Stimulated activated CD4-positive, alpha-beta T cell treated with anti-CD3 and anti-CD28 coated beads, Interleukin-2, amount 100 ng/mL, for 48 hours (primary cell): ENCODE measurements at regions not wholly inside any gene's neighbourhood (a gene's known extent, or its start where the extent isn't known, plus 50 kb on each side); places are given as distances from the start of the nearest gene placed in this dataset.

Source experiments
- DNase-seq, 2 donors: peaks; one replicate each; pipeline ENCODE4 v3.0.0-alpha.2; 2020

- no peak for DNase-seq
These were observed 559.2 kb downstream of the RNF144A start for GRCh38 chr2:7476371-7476770.

DNA sequence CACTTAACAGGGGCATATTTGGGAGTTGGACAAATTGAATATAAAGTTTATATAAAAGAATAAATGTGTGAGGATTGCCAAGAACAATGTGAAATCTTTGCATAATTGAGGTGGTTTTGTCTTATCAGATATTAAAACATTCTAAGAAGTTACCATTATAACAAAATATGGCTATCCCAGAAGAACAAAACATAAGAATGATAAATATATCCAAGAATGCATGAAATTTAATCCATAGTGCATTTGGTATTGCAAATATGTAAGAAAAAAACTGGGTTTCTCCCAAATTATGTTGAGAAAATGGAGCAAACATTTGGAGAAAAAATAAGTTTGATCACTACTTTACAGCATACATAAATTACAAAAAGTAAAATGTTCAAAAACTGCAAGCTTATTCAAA, 562.4 kb downstream of the RNF144A start:
- DNase-seq: no peak

- no peak for DNase-seq
These were observed 563.2 kb downstream of the RNF144A start for GRCh38 chr2:7480431-7480830.

GRCh38 chr2:7490672-7491071, 573.5 kb downstream of the RNF144A start:
- no peak for DNase-seq

DNA sequence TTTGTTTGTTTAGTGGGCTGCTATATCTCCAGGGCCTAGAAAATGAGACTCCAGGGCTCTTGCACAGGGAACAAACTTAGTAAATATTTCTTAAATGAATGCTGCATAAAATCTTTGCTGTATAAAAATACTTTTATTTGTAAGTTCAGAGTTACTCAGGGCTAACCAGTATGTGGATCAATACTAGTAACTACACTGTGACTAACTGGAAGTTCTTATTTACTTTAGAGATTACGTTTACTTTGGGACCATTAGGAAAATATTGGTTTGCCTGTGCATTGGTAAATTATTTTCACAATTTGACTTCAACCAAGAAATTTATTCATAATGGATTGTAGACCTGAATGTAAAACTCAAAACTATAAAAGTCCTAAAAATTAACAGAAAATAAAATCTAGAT, 575.5 kb downstream of the RNF144A start:
- DNase-seq: no peak

GRCh38 chr2:7497178-7497577, 580.0 kb downstream of the RNF144A start:
- no peak for DNase-seq

DNA sequence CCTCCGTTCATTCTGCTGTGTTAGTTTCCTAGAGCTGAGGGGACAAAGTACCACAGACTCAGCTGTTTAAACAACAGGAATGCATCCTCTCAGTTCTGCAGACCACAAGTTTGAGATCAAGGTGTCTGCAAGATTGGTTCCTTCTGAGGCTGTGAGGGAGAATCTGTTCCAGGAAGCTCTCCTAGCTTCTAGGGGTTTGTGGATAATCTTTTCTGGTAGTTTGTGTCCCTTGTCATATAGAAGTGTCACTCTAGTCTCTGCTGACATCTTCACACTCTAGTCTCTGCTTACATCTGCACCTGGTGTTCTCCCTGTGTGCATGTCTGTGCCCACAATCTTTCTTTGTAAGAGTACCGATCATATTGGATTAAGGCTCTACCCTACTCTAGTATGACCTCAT, 581.8 kb downstream of the RNF144A start:
- no peak for DNase-seq

DNA sequence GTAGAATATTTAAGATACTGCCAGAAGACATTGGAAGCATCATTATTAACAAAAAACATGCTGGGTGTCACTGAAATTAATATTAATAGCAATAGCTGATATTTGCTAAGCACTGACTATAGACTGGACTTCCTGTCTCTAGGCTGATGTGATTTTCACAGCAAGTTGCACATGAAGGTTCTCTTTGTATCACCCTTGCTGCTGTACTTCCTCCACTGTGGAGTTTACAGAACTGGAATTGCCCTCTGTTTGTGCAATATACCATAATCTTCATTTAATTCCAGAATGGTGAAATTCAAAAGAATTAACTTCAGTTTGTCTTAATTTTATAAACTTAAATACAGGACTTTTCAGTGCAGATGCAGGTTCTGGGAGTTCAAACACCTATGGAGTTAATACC, 585.1 kb downstream of the RNF144A start:
- no peak for DNase-seq

GRCh38 chr2:7508296-7508943, 591.2 kb downstream of the RNF144A start:
- no peak for DNase-seq

GRCh38 chr2:7510353-7510752, 593.1 kb downstream of the RNF144A start:
- DNase-seq: no peak

- DNase-seq: no peak
These were observed 596.6 kb downstream of the RNF144A start for GRCh38 chr2:7513834-7514233.

DNA sequence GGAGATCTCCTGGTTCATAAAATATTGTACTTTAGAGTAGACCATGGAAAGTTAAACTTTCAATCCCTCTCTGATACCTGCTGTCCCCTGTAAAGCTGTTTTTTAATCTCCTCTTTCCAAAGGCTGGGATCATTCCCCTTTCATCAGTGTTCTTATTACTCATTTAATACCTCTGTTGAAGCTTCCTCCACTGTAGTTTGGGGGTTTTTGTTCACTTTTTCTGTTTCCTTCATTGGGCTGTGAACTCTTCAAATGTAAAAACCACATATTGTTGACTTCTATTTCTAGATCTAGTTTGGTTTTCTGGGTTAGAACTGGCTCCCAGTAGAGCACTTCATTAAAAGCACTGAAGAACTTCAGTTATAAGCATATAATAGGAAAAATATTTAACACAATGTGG, 598.1 kb downstream of the RNF144A start:
- no peak for DNase-seq

DNA sequence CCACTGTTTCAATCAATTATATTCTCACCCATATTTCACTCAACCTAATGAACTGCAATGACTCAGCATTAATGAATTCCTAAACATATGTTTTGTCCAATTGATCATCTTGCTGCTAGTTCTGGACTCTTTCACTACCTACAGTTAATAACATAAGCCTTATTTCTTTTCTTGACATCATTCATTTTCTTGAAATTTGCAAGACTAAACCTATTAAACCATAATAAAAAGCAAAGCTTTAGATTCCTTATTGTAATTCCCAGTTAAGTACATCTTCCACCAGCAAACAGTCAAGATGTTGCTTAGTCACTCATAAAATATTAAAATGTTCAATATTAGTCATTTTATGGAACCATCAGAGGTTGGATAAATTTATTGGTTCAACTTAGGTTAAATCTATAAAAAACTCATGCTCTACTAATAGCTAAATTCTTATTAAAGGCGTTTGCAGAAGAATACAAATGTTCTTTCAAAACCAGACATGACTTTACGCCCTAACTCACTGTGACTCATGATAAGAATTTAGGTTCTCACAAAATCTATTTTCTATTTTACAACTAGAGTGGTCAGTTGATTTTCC, 599.4 kb downstream of the RNF144A start:
- no peak for DNase-seq

DNA sequence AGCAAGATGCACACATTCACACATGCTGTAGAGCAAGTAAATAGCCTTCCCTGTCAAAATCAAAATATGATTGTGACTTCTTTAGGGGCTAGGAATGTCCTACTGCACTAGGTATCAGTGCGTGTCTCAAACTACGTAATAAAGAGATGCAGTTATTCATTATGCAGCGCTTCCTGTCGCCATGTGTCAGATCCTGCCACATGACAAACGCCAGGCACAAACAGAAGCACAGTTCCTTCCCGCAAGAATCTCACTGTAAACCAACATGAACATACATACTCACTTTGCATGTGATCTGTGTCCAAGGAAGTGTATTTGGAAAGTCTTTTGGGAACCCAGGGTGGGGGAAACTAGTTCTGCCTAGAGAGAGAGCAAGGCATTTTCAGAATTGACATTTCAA, 599.9 kb downstream of the RNF144A start:
- DNase-seq: no peak

DNA sequence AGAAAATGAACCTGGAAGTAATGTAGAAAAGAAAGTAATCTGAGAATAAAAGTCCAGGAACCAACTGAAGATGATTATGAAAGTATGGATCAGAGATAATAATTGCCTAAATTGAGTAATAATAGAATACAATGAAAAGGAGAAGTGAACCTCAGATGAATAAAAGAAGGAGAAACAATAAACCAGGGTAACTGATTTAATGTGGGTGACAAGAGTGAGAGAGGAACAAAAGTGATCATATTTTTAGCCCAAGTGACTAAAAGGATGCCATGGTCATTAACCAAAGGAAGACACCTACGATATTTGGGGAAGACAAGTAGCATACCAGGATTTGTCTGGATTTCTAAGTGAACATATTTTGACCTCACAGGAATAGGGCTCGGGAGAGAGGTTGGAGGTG, 600.6 kb downstream of the RNF144A start:
- DNase-seq: no peak

DNA sequence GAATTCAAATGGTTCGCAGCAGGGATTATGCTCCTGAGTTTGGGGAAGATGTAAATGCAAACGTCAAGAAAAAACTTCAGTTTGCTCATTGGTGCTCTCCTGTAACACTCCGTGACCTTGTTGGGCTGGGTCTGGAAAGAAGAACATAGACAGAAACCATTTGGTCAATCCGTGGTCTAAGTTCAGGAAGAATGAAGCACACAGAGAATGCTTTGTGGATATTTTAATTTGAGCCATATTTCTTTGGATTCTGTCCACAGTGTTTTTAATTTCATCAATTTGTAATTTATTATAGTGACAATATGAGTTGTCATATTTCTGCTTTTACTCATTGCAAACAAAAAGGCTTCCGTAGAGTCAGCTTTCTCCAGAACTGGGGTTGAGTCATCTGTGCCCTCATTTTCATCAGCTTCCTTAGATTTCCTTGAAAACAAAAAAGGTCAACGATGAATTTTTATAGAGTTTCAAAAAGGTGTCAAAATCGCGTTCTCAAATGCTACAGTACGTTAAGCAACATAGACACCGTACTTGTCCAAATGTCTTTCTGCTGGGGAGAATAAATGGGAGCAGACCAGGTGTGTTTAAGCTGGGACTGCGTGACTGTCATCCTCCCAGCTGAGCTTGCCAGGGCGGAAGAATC, 606.4 kb downstream of the RNF144A start:
- no peak for DNase-seq

- no peak for DNase-seq
These were observed 607.0 kb downstream of the RNF144A start for GRCh38 chr2:7524195-7524594.

DNA sequence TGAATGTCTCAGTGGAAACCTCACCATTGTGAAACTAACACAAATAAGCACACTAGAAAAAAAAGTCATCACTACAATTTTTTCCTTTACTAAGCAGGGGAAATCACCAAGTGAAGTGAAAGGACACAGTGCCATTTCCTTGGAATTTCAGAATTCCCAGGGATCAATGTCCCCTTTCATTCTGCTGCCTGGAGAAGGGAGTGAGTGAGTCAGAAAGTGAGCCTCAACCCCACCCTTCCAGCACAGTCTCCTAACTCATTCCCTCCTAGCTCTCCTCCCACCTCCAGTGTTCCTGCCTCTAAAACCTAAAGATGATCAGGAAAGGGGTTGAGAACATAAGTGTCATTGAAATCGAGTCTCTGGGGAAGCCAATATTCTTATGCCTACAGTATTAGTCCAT, 608.5 kb downstream of the RNF144A start:
- DNase-seq: no peak

DNA sequence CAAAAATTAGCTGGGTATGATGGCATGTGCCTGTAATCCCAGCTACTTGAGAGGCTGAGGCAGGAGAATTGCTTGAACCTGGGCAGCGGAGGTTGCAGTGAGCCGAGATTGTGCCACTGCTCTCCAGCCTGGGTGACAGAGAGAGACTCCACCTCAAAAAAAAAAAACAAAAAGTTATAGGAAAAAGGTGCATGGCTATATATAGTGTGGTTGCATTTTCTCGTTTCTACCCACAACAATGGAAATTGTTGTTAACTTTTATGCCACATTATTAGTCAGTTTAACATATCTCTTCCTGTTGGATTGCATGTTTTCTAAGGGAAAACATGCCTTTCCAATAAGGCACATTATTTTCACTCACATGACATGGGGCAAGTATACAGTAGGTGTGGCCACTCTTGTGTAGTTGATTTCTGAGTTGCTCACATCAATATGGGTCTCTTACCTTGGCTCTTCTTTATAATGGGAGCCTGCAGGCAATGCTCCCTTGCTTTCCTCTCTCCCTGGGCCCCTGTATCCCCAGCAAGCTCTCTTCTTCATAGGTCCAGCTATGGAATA, 610.0 kb downstream of the RNF144A start:
- no peak for DNase-seq

GRCh38 chr2:7530001-7530400, 612.8 kb downstream of the RNF144A start:
- DNase-seq: no peak

DNA sequence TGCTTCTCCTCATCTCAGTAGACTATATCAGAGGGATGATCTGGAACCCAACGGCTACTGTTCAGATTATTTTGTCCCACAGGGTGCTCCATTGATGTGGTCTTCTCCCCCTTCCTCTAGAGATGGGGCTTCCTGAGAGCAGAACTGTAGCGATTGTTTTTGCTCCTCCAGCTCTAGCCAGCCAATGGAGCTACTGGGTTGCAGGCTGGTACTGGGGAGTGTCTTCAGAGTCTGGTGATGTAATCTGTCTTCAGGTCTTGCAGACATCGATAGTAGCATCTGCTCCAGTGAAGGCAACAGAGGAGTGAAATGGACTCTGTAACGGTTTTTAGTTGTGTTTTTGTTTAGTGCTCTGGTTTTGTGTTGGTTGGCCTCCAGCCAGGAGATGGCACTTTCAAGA, 621.9 kb downstream of the RNF144A start:
- DNase-seq: no peak

GRCh38 chr2:7539760-7540159, 622.5 kb downstream of the RNF144A start:
- no peak for DNase-seq

GRCh38 chr2:7552825-7553570, 635.8 kb downstream of the RNF144A start:
- no peak for DNase-seq

GRCh38 chr2:7555260-7555659, 638.0 kb downstream of the RNF144A start:
- no peak for DNase-seq
